Caco-2 (cell line): ENCODE measurements at regions not wholly inside any gene's neighbourhood (a gene's known extent, or its start where the extent isn't known, plus 50 kb on each side); places are given as distances from the start of the nearest gene placed in this dataset.

ENCODE experiments used
- BruUV-seq: library from RNA; stranded (reverse); fragments of 400-500 nt; replicated peaks from 2 replicates; lab custom pipeline; 2021; lab: Mats Ljungman, UMichigan
- CTCF ChIA-PET: fragments of 300-600 bp; sonication (Branson Sonifier 250); formaldehyde crosslinking; loops from one replicate; lab custom pipeline; 2022; ENCODE audit warnings: antibody characterized with exemption; lab: Charles Lee
- POLR2A ChIA-PET: fragments of 300-600 bp; sonication (Branson Sonifier 250); formaldehyde crosslinking; loops from one replicate; lab custom pipeline; 2022; ENCODE audit warnings: antibody characterized with exemption; lab: Charles Lee
- DNase-seq, 2 experiments: peaks; one replicate each; pipeline versions ENCODE4 v3.0.0 to v3.0.0-alpha.2; 2020 to 2022
- H3K27me3 ChIP-seq: replicated peaks from 2 replicates; pipeline ENCODE4 v1.6.0; 2011; ENCODE audit warnings: low read length; ENCODE audit not compliant: control insufficient read depth, insufficient read depth
- H3K36me3 ChIP-seq: 2 replicates; pipeline ENCODE4 v1.5.1; 2011; ENCODE audit warnings: low read length; ENCODE audit not compliant: control insufficient read depth, insufficient read depth
- H3K4me1 ChIP-seq: fragments of 250-450 bp; sonication (Bioruptor Pico); 2 replicates; pipeline ENCODE4 v1.5.1; 2020; ENCODE audit warnings: mild to moderate bottlenecking
- H3K4me3 ChIP-seq: 2 replicates; pipeline ENCODE4 v1.5.1; 2011; ENCODE audit warnings: low read depth, mild to moderate bottlenecking, control low read depth, low read length
- H3K9me3 ChIP-seq: fragments of 250-450 bp; sonication (Bioruptor Pico); 2 replicates; pipeline ENCODE4 v1.5.1; 2020; ENCODE audit warnings: mild to moderate bottlenecking, moderate library complexity
- H3K27ac Mint-ChIP-seq: one replicate; pipeline ENCODE4 v1.8.0; 2022; ENCODE audit warnings: mixed read lengths; ENCODE audit not compliant: unreplicated experiment
- H3K27me3 Mint-ChIP-seq: one replicate; pipeline ENCODE4 v1.8.0; 2022; ENCODE audit warnings: mixed read lengths; ENCODE audit not compliant: insufficient read depth, unreplicated experiment
- H3K36me3 Mint-ChIP-seq: one replicate; pipeline ENCODE4 v1.8.0; 2022; ENCODE audit warnings: mild to moderate bottlenecking, mixed read lengths; ENCODE audit not compliant: insufficient read depth, unreplicated experiment
- H3K4me1 Mint-ChIP-seq: one replicate; pipeline ENCODE4 v1.8.0; 2022; ENCODE audit warnings: low read depth, mixed read lengths; ENCODE audit not compliant: unreplicated experiment
- H3K4me3 Mint-ChIP-seq: one replicate; pipeline ENCODE4 v1.8.0; 2022; ENCODE audit warnings: mild to moderate bottlenecking, moderate library complexity, mixed read lengths; ENCODE audit not compliant: unreplicated experiment
- H3K9me3 Mint-ChIP-seq: one replicate; pipeline ENCODE4 v1.8.0; 2022; ENCODE audit warnings: mixed read lengths; ENCODE audit not compliant: unreplicated experiment
- intact Hi-C: fragments of 100-400 bp; cut with micrococcal nuclease; formaldehyde crosslinking; loops from one replicate; pipeline ENCODE4 v1.10.0; 2022; ENCODE audit not compliant: unreplicated experiment
- TF ChIP-seq, protein P1 (sequence below), 2 experiments: fragments of 200-600 bp in 1 of 2; IDR thresholded peaks; 1 replicate in 1 of 2; 2 replicates in 1 of 2; pipeline versions ENCODE4 v1.5.1 to v1.8.0; 2011 to 2022; ENCODE audit warnings: antibody characterized with exemption in 1 of 2, control low read depth in 1 of 2, inconsistent platforms in 1 of 2, low read depth in 1 of 2, low read length in 1 of 2, mild to moderate bottlenecking in 1 of 2, moderate library complexity in 1 of 2; ENCODE audit not compliant: insufficient read depth in 1 of 2, severe bottlenecking in 1 of 2, unreplicated experiment in 1 of 2

DNA sequence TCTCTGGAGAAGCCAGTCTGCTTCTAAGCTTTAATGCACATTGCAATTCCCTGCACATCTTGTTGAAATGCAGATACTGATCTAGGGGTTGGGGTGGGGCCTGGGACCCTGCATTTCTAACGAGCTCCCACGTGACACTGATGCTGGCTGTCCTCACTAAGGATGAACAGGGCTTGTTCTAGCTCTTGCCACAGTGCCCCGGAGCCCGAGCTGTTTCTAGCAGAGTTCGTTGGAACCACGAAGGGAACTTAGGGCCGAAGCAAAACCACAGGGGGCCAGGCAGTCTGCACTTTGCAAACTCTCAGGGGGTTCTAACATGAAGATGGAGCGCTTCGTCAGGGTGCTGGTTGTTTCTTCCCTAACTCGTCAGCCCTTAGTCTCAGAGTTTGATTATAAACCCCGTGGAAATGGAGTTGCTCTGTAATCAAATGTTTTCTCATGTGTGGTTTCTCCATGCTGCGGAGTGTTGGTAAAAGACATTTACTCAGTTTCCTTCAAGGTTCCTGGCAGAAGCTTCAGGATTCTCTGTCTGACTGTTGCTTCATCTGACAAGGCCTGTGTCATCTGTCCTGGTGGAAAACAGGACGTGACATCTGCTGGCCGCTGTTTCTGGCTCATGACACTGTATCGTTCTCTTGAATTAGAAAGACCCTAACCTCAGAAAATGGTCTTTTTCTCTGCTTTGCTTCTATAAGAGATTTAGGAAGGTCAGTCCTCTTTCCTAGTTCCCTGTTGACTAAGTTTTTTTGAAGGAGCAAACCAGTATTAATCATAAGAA, 221.5 kb downstream of the TEX29 start:
- H3K27me3 Mint-ChIP-seq, result peaks cover 32% of the 10 kb centered on the region
- Histone ChIP-seq H3K4me1 (no peaks in the 10 kb centered on the region), H3K4me3 (no peak overlapping the region), H3K27me3 (peaks cover 2% of the 10 kb centered on the region; the same call in 1 of the 2 replicates), H3K36me3 (no peaks in the 10 kb centered on the region), H3K9me3 (no peaks in the 10 kb centered on the region)
- no peak for DNase-seq
- POLR2A ChIA-PET, result no interaction called here
- intact Hi-C loops, result no loop called here
- no TSS peak for BruUV-seq
- CTCF ChIA-PET, result interaction anchor here (0.8 kb wide), 1 partner anchor 37 kb away, joined by 3 read pairs; no protein-coding TSS in a partner anchor
- no peaks in the 10 kb centered on the region for H3K4me1 Mint-ChIP-seq
- no peak overlapping the region for H3K4me3 Mint-ChIP-seq
- TF ChIP-seq, protein P1, sequence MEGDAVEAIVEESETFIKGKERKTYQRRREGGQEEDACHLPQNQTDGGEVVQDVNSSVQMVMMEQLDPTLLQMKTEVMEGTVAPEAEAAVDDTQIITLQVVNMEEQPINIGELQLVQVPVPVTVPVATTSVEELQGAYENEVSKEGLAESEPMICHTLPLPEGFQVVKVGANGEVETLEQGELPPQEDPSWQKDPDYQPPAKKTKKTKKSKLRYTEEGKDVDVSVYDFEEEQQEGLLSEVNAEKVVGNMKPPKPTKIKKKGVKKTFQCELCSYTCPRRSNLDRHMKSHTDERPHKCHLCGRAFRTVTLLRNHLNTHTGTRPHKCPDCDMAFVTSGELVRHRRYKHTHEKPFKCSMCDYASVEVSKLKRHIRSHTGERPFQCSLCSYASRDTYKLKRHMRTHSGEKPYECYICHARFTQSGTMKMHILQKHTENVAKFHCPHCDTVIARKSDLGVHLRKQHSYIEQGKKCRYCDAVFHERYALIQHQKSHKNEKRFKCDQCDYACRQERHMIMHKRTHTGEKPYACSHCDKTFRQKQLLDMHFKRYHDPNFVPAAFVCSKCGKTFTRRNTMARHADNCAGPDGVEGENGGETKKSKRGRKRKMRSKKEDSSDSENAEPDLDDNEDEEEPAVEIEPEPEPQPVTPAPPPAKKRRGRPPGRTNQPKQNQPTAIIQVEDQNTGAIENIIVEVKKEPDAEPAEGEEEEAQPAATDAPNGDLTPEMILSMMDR (IDR thresholded peaks at IDR 0.05; ENCODE audit: insufficient read depth in 1 of 2, low read depth in 1 of 2, low read length in 1 of 2, severe bottlenecking in 1 of 2, unreplicated experiment in 1 of 2), result no peak
- H3K9me3 Mint-ChIP-seq, result peaks cover 12% of the 10 kb centered on the region
- no peak overlapping the region for H3K27ac Mint-ChIP-seq
- H3K36me3 Mint-ChIP-seq, result no peaks in the 10 kb centered on the region

GRCh38 chr13:111542530-111543341, 222.3 kb downstream of the TEX29 start:
- DNase-seq, result no peak
- Histone ChIP-seq H3K27me3 (0 out of 2 replicates have a peak, but pooled peaks cover 2% of the 10 kb centered on the region), H3K9me3 (no peaks in the 10 kb centered on the region), H3K36me3 (no peaks in the 10 kb centered on the region), H3K4me3 (no peak overlapping the region), H3K4me1 (no peaks in the 10 kb centered on the region)
- POLR2A ChIA-PET, result no interaction called here
- H3K4me1 Mint-ChIP-seq, result no peaks in the 10 kb centered on the region
- peaks cover 12% of the 10 kb centered on the region for H3K9me3 Mint-ChIP-seq
- CTCF ChIA-PET, result no interaction called here
- H3K27me3 Mint-ChIP-seq, result peaks cover 26% of the 10 kb centered on the region
- TF ChIP-seq, protein P1 (IDR thresholded peaks at IDR 0.05; ENCODE audit: insufficient read depth in 1 of 2, low read depth in 1 of 2, low read length in 1 of 2, severe bottlenecking in 1 of 2, unreplicated experiment in 1 of 2), result no peak
- no peaks in the 10 kb centered on the region for H3K36me3 Mint-ChIP-seq
- BruUV-seq, result no TSS peak
- intact Hi-C loops, result no loop called here
- H3K27ac Mint-ChIP-seq, result no peak overlapping the region
- no peak overlapping the region for H3K4me3 Mint-ChIP-seq

DNA sequence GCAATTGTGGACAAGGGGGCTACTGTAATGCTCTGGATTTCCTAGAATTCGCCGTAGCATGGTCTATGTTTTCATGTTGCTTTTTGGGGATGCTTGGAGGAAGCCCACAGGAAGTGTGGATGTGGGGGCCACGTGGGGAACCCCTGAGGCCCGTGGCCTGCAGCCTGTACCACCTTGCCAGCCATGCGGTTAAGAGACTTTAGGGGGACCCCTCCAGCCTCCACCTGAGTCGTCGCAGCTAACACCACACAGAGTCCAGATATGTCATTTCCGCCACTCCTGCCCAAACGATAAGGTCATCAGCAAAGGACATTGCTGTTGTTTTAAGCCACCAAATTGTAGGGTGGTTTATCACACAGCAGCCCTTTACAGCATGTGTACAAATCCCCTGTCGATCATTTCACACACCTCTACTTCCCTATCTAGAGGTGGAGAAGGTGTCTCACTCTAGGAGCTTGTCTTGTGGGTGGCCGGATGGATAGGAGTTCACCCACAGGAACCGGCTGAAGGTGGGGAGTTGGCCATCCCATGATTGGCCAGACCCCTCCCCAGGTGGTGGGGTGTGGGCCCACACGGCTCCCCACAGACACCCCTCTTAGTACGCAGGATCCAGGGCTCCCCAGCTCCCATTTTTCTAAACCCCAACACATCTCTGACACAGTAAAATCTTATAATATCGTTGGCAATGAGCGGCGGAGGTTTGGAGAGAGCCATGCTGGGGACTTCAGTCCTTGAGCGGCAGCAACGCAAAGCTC, 226.7 kb downstream of the TEX29 start:
- Histone ChIP-seq H3K9me3 (no peaks in the 10 kb centered on the region), H3K27me3 (no peaks in the 10 kb centered on the region), H3K36me3 (no peaks in the 10 kb centered on the region), H3K4me3 (no peak overlapping the region), H3K4me1 (no peaks in the 10 kb centered on the region)
- intact Hi-C loops, result no loop called here
- ChIA-PET CTCF (no interaction called here), POLR2A (no interaction called here)
- Mint-ChIP-seq H3K4me3 (no peak overlapping the region), H3K9me3 (peaks cover 22% of the 10 kb centered on the region), H3K27me3 (peaks cover 10% of the 10 kb centered on the region), H3K4me1 (no peaks in the 10 kb centered on the region), H3K36me3 (no peaks in the 10 kb centered on the region), H3K27ac (no peak overlapping the region)
- no TSS peak for BruUV-seq
- TF ChIP-seq, protein P1 (IDR thresholded peaks at IDR 0.05; ENCODE audit: insufficient read depth in 1 of 2, low read depth in 1 of 2, low read length in 1 of 2, severe bottlenecking in 1 of 2, unreplicated experiment in 1 of 2), result no peak
- no peak for DNase-seq
